HEK293 (cell line): ENCODE measurements at regions not wholly inside any gene's neighbourhood (a gene's known extent, or its start where the extent isn't known, plus 50 kb on each side); places are given as distances from the start of the nearest gene placed in this dataset.

ENCODE experiments used
- CTCF ChIP-seq: fragments of 450-650 bp; formaldehyde crosslinking; IDR thresholded peaks from 2 replicates; pipeline ENCODE4 v1.5.1; 2016; ENCODE audit warnings: missing biosample characterization, missing genetic modification characterization
- KLF1 ChIP-seq: fragments of 450-650 bp; formaldehyde crosslinking; IDR thresholded peaks from 2 replicates; pipeline ENCODE4 v1.5.1; 2016; ENCODE audit warnings: missing biosample characterization, missing genetic modification characterization
- SCRT1 ChIP-seq: fragments of 450-650 bp; formaldehyde crosslinking; IDR thresholded peaks from 2 replicates; pipeline ENCODE4 v1.5.1; 2016; ENCODE audit warnings: missing biosample characterization, missing genetic modification characterization, borderline replicate concordance
- TCF7L2 ChIP-seq: IDR thresholded peaks from 2 replicates; pipeline ENCODE4 v1.6.1; 2011; ENCODE audit warnings: low read depth, mild to moderate bottlenecking, inconsistent platforms, low read length, moderate library complexity, borderline replicate concordance
- ZFP41 ChIP-seq: fragments of 450-650 bp; formaldehyde crosslinking; IDR thresholded peaks from 2 replicates; pipeline ENCODE4 v1.5.1; 2016; ENCODE audit warnings: missing biosample characterization, missing genetic modification characterization, borderline replicate concordance
- ZNF138 ChIP-seq: fragments of 450-650 bp; formaldehyde crosslinking; IDR thresholded peaks from 2 replicates; pipeline ENCODE4 v1.5.1; 2016; ENCODE audit warnings: missing biosample characterization, missing genetic modification characterization, borderline replicate concordance
- ZNF274 ChIP-seq, 2 experiments: fragments of 200-500 bp in 1 of 2; fragments of 450-650 bp in 1 of 2; sonication (Bioruptor generic) in 1 of 2; formaldehyde crosslinking in 1 of 2; IDR thresholded peaks; 2 replicates each; pipeline versions ENCODE4 v1.5.1 to v1.6.1; 2014 to 2016; ENCODE audit warnings: borderline replicate concordance in 1 of 2, inconsistent platforms in 1 of 2, low read length in 1 of 2, missing biosample characterization in 1 of 2, missing genetic modification characterization in 1 of 2
- ZSCAN5A ChIP-seq: fragments of 450-650 bp; formaldehyde crosslinking; IDR thresholded peaks from 2 replicates; pipeline ENCODE4 v1.5.1; 2016; ENCODE audit warnings: missing biosample characterization, missing genetic modification characterization

DNA sequence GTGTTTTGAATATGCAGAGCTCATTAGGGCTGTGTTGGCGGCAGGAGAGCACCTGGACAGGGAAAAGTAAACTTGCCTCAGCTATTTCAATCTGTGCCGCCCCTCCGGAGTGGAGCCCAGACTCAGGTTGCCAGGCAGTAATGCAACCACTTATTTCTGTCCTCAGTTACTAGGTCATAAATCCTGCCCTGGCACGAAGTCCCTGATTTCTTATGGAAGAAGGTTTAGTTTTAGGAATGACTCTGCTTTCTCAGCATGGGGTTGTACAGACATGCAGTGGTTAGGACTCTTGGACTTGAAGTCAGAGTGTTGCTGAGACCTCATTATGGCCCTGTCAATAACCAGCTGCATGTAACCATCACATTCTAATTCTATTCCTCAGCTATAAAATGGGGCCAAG, 98.3 kb upstream of the FGGY start:
- TF ChIP-seq TCF7L2 (no peak), CTCF (tag by site-specific recombination) (no peak), ZSCAN5A (tag by site-specific recombination) (no peak), ZNF274 (IDR thresholded peaks at IDR 0.05; ENCODE audit: low read length) (no peak), ZNF274 (tag by site-specific recombination; IDR thresholded peaks at IDR 0.05; ENCODE audit: borderline replicate concordance) (no peak), SCRT1 (no peak), ZNF138 (tag by site-specific recombination) (no peak), KLF1 (tag by site-specific recombination) (no peak), ZFP41 (no peak)
